ENCODE measurements at regions not wholly inside any gene's neighbourhood (a gene's known extent, or its start where the extent isn't known, plus 50 kb on each side); places are given as distances from the start of the nearest gene placed in this dataset.

- intact Hi-C loops (cut with micrococcal nuclease; ENCODE audit: unreplicated experiment) = no loop called here
- no peaks in the 10 kb centered on the region for H3K79me2 ChIP-seq (ENCODE audit: low read depth)
- H3K4me2 ChIP-seq = no peak overlapping the region
- H3K9me3 ChIP-seq (ENCODE audit: insufficient read depth, low read depth) = 0 out of 2 replicates have a peak, but pooled peaks cover 7% of the 10 kb centered on the region
- TF ChIP-seq EZH2 (IDR thresholded peaks at IDR 0.05; ENCODE audit: low read depth) = no peak
- no peak for TF ChIP-seq CTCF (conservative IDR thresholded peaks at IDR 0.05)
- H2AFZ ChIP-seq = no peak overlapping the region
- H3K4me1 ChIP-seq (replicated peaks; ENCODE audit: insufficient read depth) = no peaks in the 10 kb centered on the region
- no TSS peak for BruUV-seq (replicated peaks)
- no peaks in the 10 kb centered on the region for H3K27me3 ChIP-seq (ENCODE audit: insufficient read depth, low read depth)
- no peaks in the 10 kb centered on the region for H3K36me3 ChIP-seq (ENCODE audit: low read depth)
- POLR2A ChIA-PET (ENCODE audit: unreplicated experiment) = no interaction called here
- H3K9me2 ChIP-seq (ENCODE audit: insufficient read depth) = no peaks in the 10 kb centered on the region
- H3F3A ChIP-seq (ENCODE audit: insufficient read depth, low read depth) = no peaks in the 10 kb centered on the region
- no peak for DNase-seq
- no peak overlapping the region for H3K27ac ChIP-seq
- no peaks in the 10 kb centered on the region for H4K20me1 ChIP-seq (ENCODE audit: insufficient read depth)
- no peak overlapping the region for H3K4me3 ChIP-seq
- CTCF ChIA-PET = no interaction called here
These were observed 480.4 kb upstream of the USP24 start for GRCh38 chr1:55695552-55695951.

GRCh38 chr1:55695151-55695550 lies 480.0 kb upstream of the USP24 start:
- Histone ChIP-seq H4K20me1 (ENCODE audit: insufficient read depth) (no peaks in the 10 kb centered on the region), H3K4me1 (replicated peaks; ENCODE audit: insufficient read depth) (no peaks in the 10 kb centered on the region), H3K27ac (no peak overlapping the region), H3K79me2 (ENCODE audit: low read depth) (no peaks in the 10 kb centered on the region), H3K4me2 (no peak overlapping the region), H3K9me2 (ENCODE audit: insufficient read depth) (no peaks in the 10 kb centered on the region), H3K36me3 (ENCODE audit: low read depth) (no peaks in the 10 kb centered on the region), H3F3A (ENCODE audit: insufficient read depth, low read depth) (no peaks in the 10 kb centered on the region), H3K4me3 (no peak overlapping the region), H3K9me3 (ENCODE audit: insufficient read depth, low read depth) (0 out of 2 replicates have a peak, but pooled peaks cover 7% of the 10 kb centered on the region), H3K27me3 (ENCODE audit: insufficient read depth, low read depth) (no peaks in the 10 kb centered on the region), H2AFZ (no peak overlapping the region)
- intact Hi-C loops (cut with micrococcal nuclease; ENCODE audit: unreplicated experiment) = no loop called here
- TF ChIP-seq EZH2 (IDR thresholded peaks at IDR 0.05; ENCODE audit: low read depth) = no peak
- TF ChIP-seq CTCF (conservative IDR thresholded peaks at IDR 0.05) = no peak
- BruUV-seq (replicated peaks) = no TSS peak
- POLR2A ChIA-PET (ENCODE audit: unreplicated experiment) = no interaction called here
- DNase-seq = no peak
- CTCF ChIA-PET = no interaction called here

- BruUV-seq (replicated peaks) = no TSS peak
- Histone ChIP-seq H3K27ac (no peak overlapping the region), H3K4me1 (replicated peaks; ENCODE audit: insufficient read depth) (no peaks in the 10 kb centered on the region), H3K79me2 (ENCODE audit: low read depth) (no peaks in the 10 kb centered on the region), H3K9me3 (ENCODE audit: insufficient read depth, low read depth) (0 out of 2 replicates have a peak, but pooled peaks cover 7% of the 10 kb centered on the region), H2AFZ (no peak overlapping the region), H3K9me2 (ENCODE audit: insufficient read depth) (no peaks in the 10 kb centered on the region), H3K4me3 (no peak overlapping the region), H3F3A (ENCODE audit: insufficient read depth, low read depth) (no peaks in the 10 kb centered on the region), H3K36me3 (ENCODE audit: low read depth) (no peaks in the 10 kb centered on the region), H4K20me1 (ENCODE audit: insufficient read depth) (no peaks in the 10 kb centered on the region), H3K27me3 (ENCODE audit: insufficient read depth, low read depth) (no peaks in the 10 kb centered on the region), H3K4me2 (no peak overlapping the region)
- ChIA-PET CTCF (interaction anchor here (0.6 kb wide), 1 partner anchor 487 kb away, joined by 3 read pairs; no protein-coding TSS in a partner anchor), POLR2A (ENCODE audit: unreplicated experiment) (interaction anchor here (0.5 to 1.1 kb wide), 3 partner anchors 25 to 639 kb away, joined by 4 to 7 read pairs (median 4); no protein-coding TSS in a partner anchor)
- no peak for TF ChIP-seq EZH2 (IDR thresholded peaks at IDR 0.05; ENCODE audit: low read depth)
- no peak for TF ChIP-seq CTCF (conservative IDR thresholded peaks at IDR 0.05)
- peak; percentile 65 to 70 for DNase-seq
- intact Hi-C loops (cut with micrococcal nuclease; ENCODE audit: unreplicated experiment) = loop anchor here (1.0 kb wide), 3 partner anchors 24 to 265 kb away; no protein-coding TSS in a partner anchor
These were observed 479.2 kb upstream of the USP24 start for GRCh38 chr1:55694310-55694801.
